Fibroblast of pulmonary artery (primary cell): ENCODE measurements at regions not wholly inside any gene's neighbourhood (a gene's known extent, or its start where the extent isn't known, plus 50 kb on each side); places are given as distances from the start of the nearest gene placed in this dataset.

Experiments used
- DNase-seq: peaks from one replicate; pipeline ENCODE4 v3.0.0-alpha.2; 2010; ENCODE audit warnings: low read depth
- H3K4me3 ChIP-seq: replicated peaks from 2 replicates; pipeline ENCODE4 v1.5.1; 2011; ENCODE audit warnings: low read depth, mild to moderate bottlenecking, control low read depth, low read length, moderate library complexity
- CTCF ChIP-seq: IDR thresholded peaks from 2 replicates; pipeline ENCODE4 v1.5.1; 2011; ENCODE audit warnings: mild to moderate bottlenecking, control low read depth, low read length, inconsistent platforms; ENCODE audit errors: missing control alignments

GRCh38 chr16:85435286-85435685, 177.8 kb upstream of the GSE1 start:
- no peak overlapping the region for H3K4me3 ChIP-seq
- TF ChIP-seq CTCF, result no peak
- no peak for DNase-seq

- no peak for TF ChIP-seq CTCF
These were observed 177.4 kb upstream of the GSE1 start for GRCh38 chr16:85435700-85436099.

DNA sequence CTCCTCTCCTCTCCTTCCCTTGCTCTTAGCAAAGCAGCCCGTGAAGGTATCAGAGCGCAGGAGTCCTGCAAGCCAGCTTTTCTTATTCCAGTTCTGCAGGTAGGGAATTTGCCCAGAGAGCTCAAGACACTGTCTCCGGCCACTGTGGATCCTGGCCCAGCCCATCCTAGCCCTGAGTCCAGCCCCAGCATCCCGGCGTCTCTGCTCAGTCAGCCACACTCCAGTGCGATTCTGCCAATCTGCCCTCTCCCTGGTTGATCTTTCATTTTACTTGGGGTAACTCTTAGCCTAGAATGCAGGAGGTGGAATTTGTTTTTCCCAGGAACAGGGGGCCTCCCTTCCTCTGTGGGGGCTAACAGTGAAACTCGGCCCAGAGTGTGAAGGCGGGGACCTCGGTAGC, 176.9 kb upstream of the GSE1 start:
- no peak overlapping the region for H3K4me3 ChIP-seq
- no peak for TF ChIP-seq CTCF

More at GRCh38 chr16:85435700-85436099, 177.4 kb upstream of the GSE1 start:
- no peak for DNase-seq
- H3K4me3 ChIP-seq, result no peak overlapping the region

DNA sequence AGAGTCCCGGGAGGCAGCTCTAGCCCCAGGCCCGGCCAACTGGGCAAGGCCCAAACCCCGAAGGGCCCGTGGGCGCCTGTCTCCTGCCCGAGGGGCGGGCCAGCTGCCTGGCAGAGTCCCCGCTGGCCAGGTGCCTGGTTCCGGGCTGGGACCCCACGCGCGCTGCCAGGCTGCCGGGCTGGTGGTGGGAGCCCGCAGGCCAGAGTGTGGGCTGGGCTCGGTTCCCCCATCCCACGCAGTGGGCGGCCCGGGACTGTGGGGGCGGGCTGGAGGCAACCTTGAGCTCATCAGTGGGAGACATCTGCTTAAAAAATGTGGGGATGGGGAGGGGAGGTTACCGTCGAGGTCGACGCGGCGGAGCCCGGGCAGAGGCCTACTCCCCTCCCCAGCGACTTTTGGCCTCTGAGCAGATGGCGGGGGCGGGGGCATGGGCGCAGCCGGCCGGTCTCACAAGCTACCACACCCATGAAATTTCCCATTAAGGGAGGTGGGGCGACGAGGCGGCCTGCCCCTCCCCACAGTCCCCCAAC, 176.4 kb upstream of the GSE1 start:
- TF ChIP-seq CTCF, result no peak
- H3K4me3 ChIP-seq, result no peak overlapping the region
- no peak for DNase-seq

More for the DNA sequence above, 176.9 kb upstream of the GSE1 start:
- no peak for DNase-seq

DNA sequence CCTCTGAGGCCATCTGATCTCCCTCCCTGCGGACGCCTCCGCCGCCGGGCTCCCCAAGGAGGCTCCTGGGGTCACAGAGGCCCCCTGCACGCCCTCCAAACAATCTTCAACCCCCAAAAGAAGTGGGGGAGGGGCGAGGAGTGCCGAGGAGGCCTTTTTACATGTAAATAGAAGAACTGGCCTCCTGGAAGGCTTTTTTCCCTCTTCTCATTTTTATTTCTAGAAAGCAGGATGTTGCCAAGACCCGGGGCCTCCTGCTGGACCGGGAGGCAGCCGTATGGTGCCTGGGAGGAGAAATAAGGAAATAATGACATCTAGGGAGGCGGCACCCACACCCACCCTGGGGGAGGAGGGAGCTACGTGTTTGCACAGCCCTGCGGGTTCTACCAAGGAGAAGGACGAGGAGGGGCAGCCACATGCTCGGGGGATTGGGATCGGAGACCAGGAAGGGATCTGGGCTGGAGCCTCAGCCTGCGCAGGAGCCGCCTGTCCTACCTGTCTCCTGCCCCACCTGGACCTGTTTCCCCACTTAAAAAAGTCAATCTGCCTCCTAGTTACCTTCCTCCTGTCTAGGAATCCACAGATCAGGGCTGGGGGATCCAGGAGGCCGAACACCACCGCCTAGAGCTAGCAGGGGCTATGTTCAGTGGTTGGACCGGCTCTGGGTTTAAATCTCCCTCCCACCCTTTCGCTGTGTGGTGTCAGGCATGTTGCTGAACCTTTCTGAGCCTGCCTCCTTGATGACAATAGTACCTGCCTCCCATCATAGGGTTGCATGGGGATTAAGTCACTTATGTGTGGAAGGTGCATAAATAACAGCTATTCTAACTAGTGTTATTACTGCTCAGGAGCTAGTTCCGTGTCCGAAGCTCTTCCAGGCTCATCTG, 175.7 kb upstream of the GSE1 start:
- no peak for TF ChIP-seq CTCF
- no peak overlapping the region for H3K4me3 ChIP-seq
- DNase-seq, result no peak

GRCh38 chr16:85438981-85439685, 174.0 kb upstream of the GSE1 start:
- no peak for DNase-seq
- H3K4me3 ChIP-seq, result no peak overlapping the region
- TF ChIP-seq CTCF, result no peak
